ENCODE measurements at regions not wholly inside any gene's neighbourhood (a gene's known extent, or its start where the extent isn't known, plus 50 kb on each side); places are given as distances from the start of the nearest gene placed in this dataset.

- H3K36me3 ChIP-seq (ENCODE audit: control insufficient read depth in 1 of 2, insufficient read depth in 2 of 2, low read length in 2 of 2): no peaks in the 10 kb centered on the region
- WGBS (ENCODE audit: extremely low coverage, insufficient coverage, insufficient read length): no CpG with 5 or more reads among the region's 10 CpGs
Observed at GRCh38 chr15:81531109-81531592, 157.1 kb upstream of the TMC3 start.

GRCh38 chr15:81530271-81530691, 156.3 kb upstream of the TMC3 start:
- H3K27me3 ChIP-seq (ENCODE audit: insufficient read depth, low read length): no peaks in the 10 kb centered on the region
- no peak overlapping the region for H4K91ac ChIP-seq (ENCODE audit: low read depth, low read length)
- no peak overlapping the region for H3K27ac ChIP-seq (ENCODE audit: low read depth, low read length)
- no peaks in the 10 kb centered on the region for H3K79me1 ChIP-seq (ENCODE audit: low read length)
- no peaks in the 10 kb centered on the region for H3K36me3 ChIP-seq (ENCODE audit: control insufficient read depth in 1 of 2, insufficient read depth in 2 of 2, low read length in 2 of 2)
- no peak overlapping the region for H2BK120ac ChIP-seq (ENCODE audit: insufficient read depth, low read length, poor library complexity)
- no CpG with 5 or more reads among the region's 3 CpGs for WGBS (ENCODE audit: extremely low coverage, insufficient coverage, insufficient read length)
- H3K4ac ChIP-seq (ENCODE audit: low read depth, low read length): no peak overlapping the region
- no peak overlapping the region for H3K18ac ChIP-seq (ENCODE audit: low read length)
- H3K14ac ChIP-seq (ENCODE audit: low read length): no peak overlapping the region
- no peak overlapping the region for H2BK5ac ChIP-seq (ENCODE audit: low read depth, low read length, poor library complexity)
- no peak overlapping the region for H3K9ac ChIP-seq (ENCODE audit: low read length)
- H3K4me1 ChIP-seq (ENCODE audit: control insufficient read depth in 1 of 2, insufficient read depth in 2 of 2, low read length in 2 of 2): peaks cover 0 to 2% of the 10 kb centered on the region in 2 experiments
- no peak overlapping the region for H4K12ac ChIP-seq (ENCODE audit: low read depth, low read length)
- no peaks in the 10 kb centered on the region for H3K9me3 ChIP-seq (ENCODE audit: insufficient read depth, low read depth, low read length)
- H3K4me2 ChIP-seq (ENCODE audit: low read length): no peak overlapping the region
- no peaks in the 10 kb centered on the region for H3K79me2 ChIP-seq (ENCODE audit: control insufficient read depth, insufficient read depth, low read length, poor library complexity)
- DNase-seq: no peak
- H4K8ac ChIP-seq (ENCODE audit: low read depth, low read length): no peak overlapping the region
- no peak overlapping the region for H3K23ac ChIP-seq (ENCODE audit: low read length)
- H2BK12ac ChIP-seq (ENCODE audit: low read length): no peak overlapping the region
- H3K4me3 ChIP-seq (ENCODE audit: low read depth, low read length): no peak overlapping the region
- H2AK5ac ChIP-seq (ENCODE audit: low read length): no peak overlapping the region
- H2AFZ ChIP-seq (ENCODE audit: insufficient read depth, low read length, poor library complexity): no peak overlapping the region

More at GRCh38 chr15:81531109-81531592, 157.1 kb upstream of the TMC3 start:
- Histone ChIP-seq H3K18ac (ENCODE audit: low read length) (no peak overlapping the region), H2AFZ (ENCODE audit: insufficient read depth, low read length, poor library complexity) (no peak overlapping the region), H3K4ac (ENCODE audit: low read depth, low read length) (no peak overlapping the region), H3K14ac (ENCODE audit: low read length) (no peak overlapping the region), H3K4me2 (ENCODE audit: low read length) (no peak overlapping the region), H3K79me1 (ENCODE audit: low read length) (no peaks in the 10 kb centered on the region), H4K8ac (ENCODE audit: low read depth, low read length) (no peak overlapping the region), H3K27me3 (ENCODE audit: insufficient read depth, low read length) (no peaks in the 10 kb centered on the region), H2BK120ac (ENCODE audit: insufficient read depth, low read length, poor library complexity) (no peak overlapping the region), H3K9me3 (ENCODE audit: insufficient read depth, low read depth, low read length) (no peaks in the 10 kb centered on the region), H3K4me3 (ENCODE audit: low read depth, low read length) (no peak overlapping the region), H3K9ac (ENCODE audit: low read length) (no peak overlapping the region), H2BK12ac (ENCODE audit: low read length) (no peak overlapping the region), H3K27ac (ENCODE audit: low read depth, low read length) (no peak overlapping the region), H3K4me1 (ENCODE audit: control insufficient read depth in 1 of 2, insufficient read depth in 2 of 2, low read length in 2 of 2) (peaks cover 0 to 2% of the 10 kb centered on the region in 2 experiments), H3K23ac (ENCODE audit: low read length) (no peak overlapping the region), H2BK5ac (ENCODE audit: low read depth, low read length, poor library complexity) (no peak overlapping the region), H2AK5ac (ENCODE audit: low read length) (no peak overlapping the region), H3K79me2 (ENCODE audit: control insufficient read depth, insufficient read depth, low read length, poor library complexity) (no peaks in the 10 kb centered on the region), H4K12ac (ENCODE audit: low read depth, low read length) (no peak overlapping the region), H4K91ac (ENCODE audit: low read depth, low read length) (no peak overlapping the region)
- DNase-seq: no peak

GRCh38 chr15:81529481-81529880, 155.5 kb upstream of the TMC3 start:
- no peaks in the 10 kb centered on the region for H3K9me3 ChIP-seq (ENCODE audit: insufficient read depth, low read depth, low read length)
- no CpG with 5 or more reads among the region's 2 CpGs for WGBS (ENCODE audit: extremely low coverage, insufficient coverage, insufficient read length)
- no peak overlapping the region for H3K4ac ChIP-seq (ENCODE audit: low read depth, low read length)
- H4K91ac ChIP-seq (ENCODE audit: low read depth, low read length): no peak overlapping the region
- H3K18ac ChIP-seq (ENCODE audit: low read length): no peak overlapping the region
- no peak overlapping the region for H2BK12ac ChIP-seq (ENCODE audit: low read length)
- H3K14ac ChIP-seq (ENCODE audit: low read length): no peak overlapping the region
- no peak overlapping the region for H4K8ac ChIP-seq (ENCODE audit: low read depth, low read length)
- no peak overlapping the region for H2BK120ac ChIP-seq (ENCODE audit: insufficient read depth, low read length, poor library complexity)
- no peak overlapping the region for H4K12ac ChIP-seq (ENCODE audit: low read depth, low read length)
- H3K9ac ChIP-seq (ENCODE audit: low read length): no peak overlapping the region
- no peaks in the 10 kb centered on the region for H3K79me1 ChIP-seq (ENCODE audit: low read length)
- no peak overlapping the region for H3K23ac ChIP-seq (ENCODE audit: low read length)
- DNase-seq: no peak
- no peak overlapping the region for H3K4me3 ChIP-seq (ENCODE audit: low read depth, low read length)
- no peak overlapping the region for H3K27ac ChIP-seq (ENCODE audit: low read depth, low read length)
- no peak overlapping the region for H3K4me2 ChIP-seq (ENCODE audit: low read length)
- H3K36me3 ChIP-seq (ENCODE audit: control insufficient read depth in 1 of 2, insufficient read depth in 2 of 2, low read length in 2 of 2): no peaks in the 10 kb centered on the region
- H2AK5ac ChIP-seq (ENCODE audit: low read length): no peak overlapping the region
- no peaks in the 10 kb centered on the region for H3K79me2 ChIP-seq (ENCODE audit: control insufficient read depth, insufficient read depth, low read length, poor library complexity)
- H2BK5ac ChIP-seq (ENCODE audit: low read depth, low read length, poor library complexity): no peak overlapping the region
- no peak overlapping the region for H2AFZ ChIP-seq (ENCODE audit: insufficient read depth, low read length, poor library complexity)
- no peaks in the 10 kb centered on the region for H3K27me3 ChIP-seq (ENCODE audit: insufficient read depth, low read length)
- peaks cover 0 to 2% of the 10 kb centered on the region in 2 experiments for H3K4me1 ChIP-seq (ENCODE audit: control insufficient read depth in 1 of 2, insufficient read depth in 2 of 2, low read length in 2 of 2)

- no peak overlapping the region for H2AFZ ChIP-seq (ENCODE audit: insufficient read depth, low read length, poor library complexity)
- H2AK5ac ChIP-seq (ENCODE audit: low read length): no peak overlapping the region
- no peak overlapping the region for H3K27ac ChIP-seq (ENCODE audit: low read depth, low read length)
- no peak overlapping the region for H3K4me2 ChIP-seq (ENCODE audit: low read length)
- H2BK120ac ChIP-seq (ENCODE audit: insufficient read depth, low read length, poor library complexity): no peak overlapping the region
- H3K4me1 ChIP-seq (ENCODE audit: control insufficient read depth in 1 of 2, insufficient read depth in 2 of 2, low read length in 2 of 2): peaks cover 0 to 1% of the 10 kb centered on the region in 2 experiments
- no peak overlapping the region for H2BK5ac ChIP-seq (ENCODE audit: low read depth, low read length, poor library complexity)
- no CpG with 5 or more reads among the region's 4 CpGs for WGBS (ENCODE audit: extremely low coverage, insufficient coverage, insufficient read length)
- H4K8ac ChIP-seq (ENCODE audit: low read depth, low read length): no peak overlapping the region
- no peak overlapping the region for H3K18ac ChIP-seq (ENCODE audit: low read length)
- no peak overlapping the region for H3K4me3 ChIP-seq (ENCODE audit: low read depth, low read length)
- no peaks in the 10 kb centered on the region for H3K79me1 ChIP-seq (ENCODE audit: low read length)
- no peaks in the 10 kb centered on the region for H3K79me2 ChIP-seq (ENCODE audit: control insufficient read depth, insufficient read depth, low read length, poor library complexity)
- H3K36me3 ChIP-seq (ENCODE audit: control insufficient read depth in 1 of 2, insufficient read depth in 2 of 2, low read length in 2 of 2): no peaks in the 10 kb centered on the region
- H3K23ac ChIP-seq (ENCODE audit: low read length): no peak overlapping the region
- H3K4ac ChIP-seq (ENCODE audit: low read depth, low read length): no peak overlapping the region
- H3K9me3 ChIP-seq (ENCODE audit: insufficient read depth, low read depth, low read length): no peaks in the 10 kb centered on the region
- no peak overlapping the region for H3K14ac ChIP-seq (ENCODE audit: low read length)
- H4K91ac ChIP-seq (ENCODE audit: low read depth, low read length): no peak overlapping the region
- no peak for DNase-seq
- H3K9ac ChIP-seq (ENCODE audit: low read length): no peak overlapping the region
- no peak overlapping the region for H2BK12ac ChIP-seq (ENCODE audit: low read length)
- no peaks in the 10 kb centered on the region for H3K27me3 ChIP-seq (ENCODE audit: insufficient read depth, low read length)
- H4K12ac ChIP-seq (ENCODE audit: low read depth, low read length): no peak overlapping the region
Observed at GRCh38 chr15:81526029-81526428, 152.0 kb upstream of the TMC3 start.
